NT2/D1 (cell line): ENCODE measurements at regions not wholly inside any gene's neighbourhood (a gene's known extent, or its start where the extent isn't known, plus 50 kb on each side); places are given as distances from the start of the nearest gene placed in this dataset.

Source experiments
- DNase-seq: peaks from one replicate; pipeline ENCODE4 v3.0.0-alpha.2; 2011; ENCODE audit warnings: low read depth, low spot score
- H3K27me3 ChIP-seq: 2 replicates; pipeline ENCODE4 v1.6.0; 2011; ENCODE audit warnings: mild to moderate bottlenecking; ENCODE audit not compliant: insufficient read length, insufficient read depth
- H3K36me3 ChIP-seq: 2 replicates; pipeline ENCODE4 v1.6.1; 2011; ENCODE audit warnings: mild to moderate bottlenecking, low read length, mixed read lengths; ENCODE audit not compliant: insufficient read depth, insufficient read length
- H3K4me1 ChIP-seq: 2 replicates; pipeline ENCODE4 v1.5.1; 2011; ENCODE audit not compliant: insufficient read depth, insufficient read length
- H3K4me3 ChIP-seq: 2 replicates; pipeline ENCODE4 v1.5.1; 2011; ENCODE audit warnings: low read depth; ENCODE audit not compliant: insufficient read length
- H3K9ac ChIP-seq: 2 replicates; pipeline ENCODE4 v1.6.0; 2011; ENCODE audit warnings: low read depth; ENCODE audit not compliant: insufficient read length
- H3K9me3 ChIP-seq: 2 replicates; pipeline ENCODE4 v1.5.1; 2011; ENCODE audit warnings: mild to moderate bottlenecking, low read length; ENCODE audit not compliant: insufficient read depth
- SUZ12 ChIP-seq: IDR thresholded peaks from 2 replicates; pipeline ENCODE4 v1.6.1; 2011; ENCODE audit not compliant: insufficient read length, insufficient read depth; ENCODE audit errors: extremely low read depth
- YY1 ChIP-seq: IDR thresholded peaks from 2 replicates; pipeline ENCODE4 v1.6.1; 2011; ENCODE audit not compliant: insufficient read length, insufficient read depth
- ZNF274 ChIP-seq: IDR thresholded peaks from 2 replicates; pipeline ENCODE4 v1.6.1; 2011; ENCODE audit warnings: mild to moderate bottlenecking, low read depth, low read length

DNA sequence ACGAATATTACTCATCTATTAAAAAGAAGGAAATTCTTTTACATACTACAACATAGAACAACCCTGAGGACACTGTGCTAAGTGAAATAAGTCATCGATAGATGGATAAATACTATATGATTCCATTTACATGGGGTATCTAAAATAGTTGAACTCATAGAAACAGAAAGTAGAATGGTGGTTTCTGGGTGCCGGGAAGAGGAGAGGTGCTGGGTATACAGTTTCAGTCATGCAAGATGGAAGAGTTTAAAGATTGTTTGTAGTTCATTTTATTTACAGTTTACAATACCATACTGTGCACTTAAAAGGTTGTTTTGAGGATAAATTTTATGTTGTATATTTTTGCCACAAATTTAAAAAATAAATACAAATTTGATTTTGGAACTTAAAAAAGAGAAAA is 267.5 kb upstream of the ITGA1 start:
- no peak for TF ChIP-seq YY1
- TF ChIP-seq SUZ12: no peak
- no peak for TF ChIP-seq ZNF274
- DNase-seq: no peak

GRCh38 chr5:52521236-52521635 is 266.5 kb upstream of the ITGA1 start:
- no peaks in the 10 kb centered on the region for H3K36me3 ChIP-seq
- no peak overlapping the region for H3K9ac ChIP-seq
- TF ChIP-seq ZNF274 (no peak), SUZ12 (no peak), YY1 (no peak)
- no peak overlapping the region for H3K4me3 ChIP-seq
- H3K9me3 ChIP-seq: no peaks in the 10 kb centered on the region
- H3K27me3 ChIP-seq: no peaks in the 10 kb centered on the region
- no peak for DNase-seq
- no peaks in the 10 kb centered on the region for H3K4me1 ChIP-seq

More for the DNA sequence above, 267.5 kb upstream of the ITGA1 start:
- Histone ChIP-seq H3K4me1 (no peaks in the 10 kb centered on the region), H3K9ac (no peak overlapping the region), H3K9me3 (no peaks in the 10 kb centered on the region), H3K36me3 (no peaks in the 10 kb centered on the region), H3K4me3 (no peak overlapping the region), H3K27me3 (no peaks in the 10 kb centered on the region)

DNA sequence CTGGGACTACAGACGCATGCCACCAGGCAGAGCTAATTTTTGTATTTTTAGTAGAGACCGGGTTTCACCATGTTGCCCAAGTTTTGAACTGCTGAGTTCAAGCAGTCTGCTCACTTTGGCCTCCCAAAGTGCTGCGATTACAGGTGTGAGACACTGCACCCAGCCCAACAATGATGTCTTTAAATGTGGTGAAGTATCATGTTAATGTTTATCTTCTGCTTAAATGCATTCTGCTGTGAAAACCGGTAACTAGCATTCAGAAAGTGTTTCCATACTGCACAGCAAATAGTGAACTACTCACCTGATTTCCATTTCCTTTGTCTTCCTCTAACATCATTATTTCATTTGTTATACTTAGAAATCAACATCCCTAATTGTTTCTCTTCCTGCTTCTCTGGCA is 264.0 kb upstream of the ITGA1 start:
- Histone ChIP-seq H3K4me1 (no peaks in the 10 kb centered on the region), H3K36me3 (no peaks in the 10 kb centered on the region), H3K4me3 (no peak overlapping the region), H3K9me3 (no peaks in the 10 kb centered on the region), H3K27me3 (no peaks in the 10 kb centered on the region), H3K9ac (no peak overlapping the region)
- TF ChIP-seq ZNF274 (no peak), YY1 (no peak), SUZ12 (no peak)
- no peak for DNase-seq

DNA sequence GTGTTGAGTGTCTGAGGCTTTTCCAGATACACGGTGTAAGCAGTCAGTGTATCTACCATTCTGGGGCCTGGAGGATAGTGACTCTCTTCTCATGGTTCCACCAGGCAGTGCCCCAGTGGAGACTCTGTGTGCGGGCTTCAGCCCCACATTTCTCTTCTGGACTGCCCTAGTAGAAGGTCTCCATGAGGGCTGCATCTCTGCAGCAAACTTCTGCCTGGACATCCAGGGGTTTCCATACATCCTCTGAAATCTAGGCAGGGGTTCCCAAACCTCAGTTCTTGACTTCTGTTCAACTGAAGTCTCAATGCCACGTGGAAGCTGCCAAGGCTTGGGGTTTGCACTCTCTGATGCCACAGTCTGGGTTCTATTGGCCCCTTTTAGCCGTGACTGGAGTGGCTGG is 256.6 kb upstream of the ITGA1 start:
- Histone ChIP-seq H3K9ac (no peak overlapping the region), H3K9me3 (peaks cover 13% of the 10 kb centered on the region; the same call in 1 of the 2 replicates), H3K4me3 (no peak overlapping the region), H3K36me3 (no peaks in the 10 kb centered on the region), H3K4me1 (no peaks in the 10 kb centered on the region), H3K27me3 (no peaks in the 10 kb centered on the region)
- no peak for TF ChIP-seq ZNF274
- no peak for TF ChIP-seq YY1
- no peak for DNase-seq

- Histone ChIP-seq H3K4me3 (no peak overlapping the region), H3K27me3 (no peaks in the 10 kb centered on the region), H3K4me1 (no peaks in the 10 kb centered on the region), H3K9me3 (no peaks in the 10 kb centered on the region), H3K9ac (no peak overlapping the region), H3K36me3 (no peaks in the 10 kb centered on the region)
- DNase-seq: no peak
- TF ChIP-seq SUZ12: no peak
- TF ChIP-seq YY1: no peak
- TF ChIP-seq ZNF274: no peak
Measured at GRCh38 chr5:52543594-52543993, 244.1 kb upstream of the ITGA1 start.

GRCh38 chr5:52544738-52545137 is 243.0 kb upstream of the ITGA1 start:
- H3K9ac ChIP-seq: no peak overlapping the region
- no peaks in the 10 kb centered on the region for H3K9me3 ChIP-seq
- TF ChIP-seq SUZ12: no peak
- TF ChIP-seq YY1: no peak
- TF ChIP-seq ZNF274: no peak
- H3K4me3 ChIP-seq: no peak overlapping the region
- H3K36me3 ChIP-seq: no peaks in the 10 kb centered on the region
- DNase-seq: no peak
- H3K4me1 ChIP-seq: no peaks in the 10 kb centered on the region
- no peaks in the 10 kb centered on the region for H3K27me3 ChIP-seq

- no peaks in the 10 kb centered on the region for H3K9me3 ChIP-seq
- DNase-seq: no peak
- no peaks in the 10 kb centered on the region for H3K27me3 ChIP-seq
- no peak overlapping the region for H3K4me3 ChIP-seq
- H3K36me3 ChIP-seq: no peaks in the 10 kb centered on the region
- no peak overlapping the region for H3K9ac ChIP-seq
- no peaks in the 10 kb centered on the region for H3K4me1 ChIP-seq
- TF ChIP-seq YY1 (no peak), SUZ12 (no peak), ZNF274 (no peak)
Measured at GRCh38 chr5:52554293-52554692, 233.4 kb upstream of the ITGA1 start.

DNA sequence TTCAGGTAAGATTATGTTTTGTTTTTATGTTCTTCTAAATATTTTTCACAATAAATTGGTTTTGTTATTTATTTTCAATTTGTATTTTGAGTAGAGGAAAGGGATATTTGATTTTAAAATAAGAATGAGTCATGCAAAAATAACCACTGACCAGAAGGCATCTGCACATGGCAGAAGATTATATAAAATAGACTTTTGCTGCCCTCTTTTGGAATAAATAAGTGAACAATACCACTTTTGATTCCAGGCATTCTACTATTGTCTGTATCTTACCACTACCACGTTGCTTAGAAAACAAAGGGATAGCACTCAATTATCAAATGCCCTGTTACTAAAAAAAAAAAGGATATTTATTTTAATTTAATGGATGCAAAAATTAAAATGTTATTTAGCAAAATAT is 227.3 kb upstream of the ITGA1 start:
- Histone ChIP-seq H3K9ac (no peak overlapping the region), H3K4me1 (no peaks in the 10 kb centered on the region), H3K4me3 (no peak overlapping the region), H3K27me3 (no peaks in the 10 kb centered on the region), H3K36me3 (no peaks in the 10 kb centered on the region), H3K9me3 (no peaks in the 10 kb centered on the region)
- no peak for TF ChIP-seq YY1
- no peak for TF ChIP-seq SUZ12
- TF ChIP-seq ZNF274: no peak
- DNase-seq: no peak
